H1 (cell line): ENCODE measurements at regions not wholly inside any gene's neighbourhood (a gene's known extent, or its start where the extent isn't known, plus 50 kb on each side); places are given as distances from the start of the nearest gene placed in this dataset.
A peak's percentile ranks its signal among the peaks of the same experiment; 100 is the strongest.

Experiments
- CTCF ChIA-PET: fragments of 300-600 bp; sonication (Branson Sonifier 250); formaldehyde crosslinking; loops from one replicate; lab custom pipeline; 2021; ENCODE audit not compliant: partially characterized antibody; lab: Charles Lee
- POLR2A ChIA-PET: fragments of 300-600 bp; sonication (Branson Sonifier 250); formaldehyde crosslinking; loops from one replicate; lab custom pipeline; 2021; ENCODE audit warnings: inconsistent platforms; ENCODE audit not compliant: partially characterized antibody; lab: Charles Lee
- DNase-seq, 2 experiments: peaks; one replicate each; pipeline versions ENCODE4 v3.0.0 to v3.0.0-alpha.2; 2010 to 2022; ENCODE audit warnings: low spot score in 2 of 2, low read depth in 1 of 2, mixed read lengths in 1 of 2
- FAIRE-seq: peaks from 2 replicates; lab custom pipeline; 2011; peaks lifted over from hg19 to GRCh38; lab: Jason Lieb, UNC
- H2AFZ ChIP-seq: 2 replicates; pipeline ENCODE4 v1.8.1; 2012; ENCODE audit warnings: low read length, inconsistent platforms
- H2AK5ac ChIP-seq: 2 replicates; pipeline ENCODE4 v1.6.1; 2013; ENCODE audit warnings: low read depth, low read length
- H2BK120ac ChIP-seq: replicated peaks from 2 replicates; pipeline ENCODE3; 2013; ENCODE audit warnings: low read depth, low read length, inconsistent platforms
- H2BK12ac ChIP-seq: 2 replicates; pipeline ENCODE4 v1.6.1; 2013; ENCODE audit warnings: low read depth, low read length
- H2BK15ac ChIP-seq: 2 replicates; pipeline ENCODE4 v1.6.1; 2013; ENCODE audit warnings: low read length
- H2BK20ac ChIP-seq: 2 replicates; pipeline ENCODE4 v1.6.1; 2013; ENCODE audit warnings: low read length
- H2BK5ac ChIP-seq: 2 replicates; pipeline ENCODE4 v1.6.1; 2013; ENCODE audit warnings: low read depth, low read length
- H3K14ac ChIP-seq: 2 replicates; pipeline ENCODE4 v1.6.1; 2013; ENCODE audit warnings: inconsistent platforms; ENCODE audit not compliant: insufficient read length
- H3K18ac ChIP-seq: 2 replicates; pipeline ENCODE4 v1.6.1; 2013; ENCODE audit warnings: low read length; ENCODE audit errors: extremely low read depth
- H3K23ac ChIP-seq: 2 replicates; pipeline ENCODE4 v1.6.1; 2013; ENCODE audit warnings: inconsistent platforms; ENCODE audit not compliant: insufficient read length
- H3K23me2 ChIP-seq: 2 replicates; pipeline ENCODE4 v1.6.1; 2013; ENCODE audit warnings: low read depth, low read length
- H3K27ac ChIP-seq: 2 replicates; pipeline ENCODE4 v1.6.1; 2011; ENCODE audit warnings: low read depth, low read length, inconsistent platforms
- H3K27me3 ChIP-seq, 4 experiments: replicated peaks in 1 of 4; 1 replicate in 1 of 4; 2 replicates in 3 of 4; pipeline versions ENCODE4 v1.6.1 to v1.8.1; 2011 to 2013; ENCODE audit warnings: low read length in 3 of 4, mild to moderate bottlenecking in 3 of 4, inconsistent platforms in 2 of 4, mixed read lengths in 2 of 4, moderate library complexity in 1 of 4; ENCODE audit not compliant: control insufficient read depth in 3 of 4, insufficient read depth in 3 of 4; ENCODE audit errors: extremely low read depth in 1 of 4
- H3K36me3 ChIP-seq, 4 experiments: 2 replicates each; pipeline versions ENCODE4 v1.6.1 to v1.8.1; 2011 to 2013; ENCODE audit warnings: mild to moderate bottlenecking in 4 of 4, low read length in 3 of 4, moderate library complexity in 2 of 4, control low read depth in 1 of 4, inconsistent platforms in 1 of 4; ENCODE audit not compliant: insufficient read depth in 4 of 4, control insufficient read depth in 2 of 4
- H3K4ac ChIP-seq: replicated peaks from 2 replicates; pipeline ENCODE3; 2013; ENCODE audit warnings: low read length, low read depth, mixed read lengths, inconsistent platforms; ENCODE audit not compliant: insufficient read length
- H3K4me1 ChIP-seq, 4 experiments: replicated peaks in 1 of 4; 1 replicate in 1 of 4; 2 replicates in 3 of 4; pipeline versions ENCODE4 v1.6.1 to v1.8.1; 2011 to 2013; ENCODE audit warnings: low read length in 3 of 4, inconsistent platforms in 2 of 4, mixed read lengths in 1 of 4; ENCODE audit not compliant: insufficient read depth in 4 of 4, control insufficient read depth in 3 of 4
- H3K4me2 ChIP-seq, 2 experiments: 2 replicates each; pipeline versions ENCODE4 v1.6.1 to v1.8.1; 2011 to 2013; ENCODE audit warnings: low read depth in 2 of 2, low read length in 2 of 2, control low read depth in 1 of 2, inconsistent platforms in 1 of 2, mild to moderate bottlenecking in 1 of 2; ENCODE audit not compliant: insufficient read depth in 1 of 2
- H3K4me3 ChIP-seq, 4 experiments: fragments of 200-600, 300-600 bp in 1 of 4; sonication (generic), shearing (Covaris generic), sonication (Bioruptor Twin) in 1 of 4; 2 replicates each; pipeline versions ENCODE4 v1.5.1 to v1.8.1; 2011 to 2016; ENCODE audit warnings: low read length in 4 of 4, low read depth in 3 of 4, control low read depth in 2 of 4, inconsistent platforms in 2 of 4, mild to moderate bottlenecking in 2 of 4, mixed read lengths in 1 of 4, moderate library complexity in 1 of 4; ENCODE audit not compliant: insufficient read depth in 2 of 4; ENCODE audit errors: extremely low read depth in 1 of 4
- H3K56ac ChIP-seq: replicated peaks from 2 replicates; pipeline ENCODE3; 2013; ENCODE audit warnings: low read depth, mild to moderate bottlenecking, mixed read lengths, low read length, inconsistent platforms; ENCODE audit not compliant: insufficient read length
- H3K79me1 ChIP-seq: 2 replicates; pipeline ENCODE4 v1.6.1; 2013; ENCODE audit warnings: low read depth, low read length, control low read depth
- H3K79me2 ChIP-seq, 2 experiments: 2 replicates each; pipeline versions ENCODE4 v1.6.1 to v1.8.1; 2012 to 2013; ENCODE audit warnings: low read length in 2 of 2, mild to moderate bottlenecking in 2 of 2, inconsistent platforms in 1 of 2; ENCODE audit not compliant: insufficient read depth in 2 of 2, control insufficient read depth in 1 of 2
- H3K9ac ChIP-seq, 4 experiments: replicated peaks in 1 of 4; 1 replicate in 1 of 4; 2 replicates in 3 of 4; pipeline versions ENCODE4 v1.6.1 to v1.8.1; 2011 to 2013; ENCODE audit warnings: low read depth in 3 of 4, low read length in 3 of 4, control low read depth in 2 of 4, mild to moderate bottlenecking in 2 of 4, moderate library complexity in 2 of 4, inconsistent platforms in 1 of 4; ENCODE audit errors: extremely low read depth in 1 of 4
- H3K9me3 ChIP-seq, 2 experiments: 2 replicates each; pipeline versions ENCODE4 v1.6.1 to v1.8.1; 2012 to 2013; ENCODE audit warnings: mild to moderate bottlenecking in 2 of 2, moderate library complexity in 2 of 2, control low read depth in 1 of 2, inconsistent platforms in 1 of 2, low read depth in 1 of 2, low read length in 1 of 2, mixed read lengths in 1 of 2; ENCODE audit not compliant: insufficient read depth in 2 of 2
- H4K20me1 ChIP-seq, 2 experiments: replicated peaks in 1 of 2; 2 replicates each; pipeline versions ENCODE3 to v1.8.1; 2011 to 2013; ENCODE audit warnings: inconsistent platforms in 2 of 2, low read length in 2 of 2, mild to moderate bottlenecking in 1 of 2; ENCODE audit not compliant: insufficient read depth in 2 of 2, control insufficient read depth in 1 of 2
- H4K5ac ChIP-seq: 2 replicates; pipeline ENCODE4 v1.6.1; 2013; ENCODE audit warnings: low read length, low read depth, mixed read lengths, inconsistent platforms; ENCODE audit not compliant: insufficient read length
- H4K8ac ChIP-seq: 2 replicates; pipeline ENCODE4 v1.8.0; 2013; ENCODE audit warnings: mild to moderate bottlenecking, moderate library complexity, low read length, inconsistent platforms; ENCODE audit not compliant: insufficient read depth; ENCODE audit errors: extremely low read depth
- H4K91ac ChIP-seq: replicated peaks from 2 replicates; pipeline ENCODE3; 2013; ENCODE audit warnings: low read length, mixed read lengths, inconsistent platforms; ENCODE audit not compliant: insufficient read length
- KDM1A ChIP-seq: fragments of 200-600, 300-600 bp; sonication (generic); IDR thresholded peaks from 2 replicates; pipeline ENCODE4 v1.7.1; 2016; ENCODE audit warnings: mild to moderate bottlenecking, low read length, borderline replicate concordance
- MAFK ChIP-seq: IDR thresholded peaks from 2 replicates; pipeline ENCODE4 v1.6.1; 2012; ENCODE audit warnings: low read depth, mild to moderate bottlenecking, improper control_type of control experiment, low read length
- RNF2 ChIP-seq: fragments of 200-900, 300-1000 bp; sonication (generic); IDR thresholded peaks from 2 replicates; pipeline ENCODE4 v1.7.1; 2016; ENCODE audit warnings: borderline replicate concordance, low read depth, mild to moderate bottlenecking, antibody characterized with exemption, low read length; ENCODE audit not compliant: poor library complexity, severe bottlenecking; ENCODE audit errors: missing control alignments
- TBP ChIP-seq: IDR thresholded peaks from 2 replicates; pipeline ENCODE4 v1.6.1; 2011; ENCODE audit warnings: low read depth, low read length, improper control_type of control experiment
- ZNF274 ChIP-seq: IDR thresholded peaks from 2 replicates; pipeline ENCODE4 v1.7.0; 2012; ENCODE audit warnings: low read length, borderline replicate concordance; ENCODE audit errors: extremely low read depth
- WGBS, 2 experiments: shearing (Covaris generic) in 1 of 2; methylation state at CpG; one replicate each; pipeline versions ENCODE4 v1.1.6 to v1.1.7; 2013 to 2015; ENCODE audit warnings: low lambda C conversion rate in 2 of 2, mixed read lengths in 2 of 2, inconsistent platforms in 1 of 2, low coverage in 1 of 2, missing lambda C conversion rate in 1 of 2; ENCODE audit not compliant: insufficient replicate concordance in 2 of 2, insufficient coverage in 1 of 2, insufficient read length in 1 of 2; ENCODE audit errors: extremely low coverage in 1 of 2, missing lambda C conversion rate in 1 of 2; 5-methylcytosine and 5-hydroxymethylcytosine counted together

DNA sequence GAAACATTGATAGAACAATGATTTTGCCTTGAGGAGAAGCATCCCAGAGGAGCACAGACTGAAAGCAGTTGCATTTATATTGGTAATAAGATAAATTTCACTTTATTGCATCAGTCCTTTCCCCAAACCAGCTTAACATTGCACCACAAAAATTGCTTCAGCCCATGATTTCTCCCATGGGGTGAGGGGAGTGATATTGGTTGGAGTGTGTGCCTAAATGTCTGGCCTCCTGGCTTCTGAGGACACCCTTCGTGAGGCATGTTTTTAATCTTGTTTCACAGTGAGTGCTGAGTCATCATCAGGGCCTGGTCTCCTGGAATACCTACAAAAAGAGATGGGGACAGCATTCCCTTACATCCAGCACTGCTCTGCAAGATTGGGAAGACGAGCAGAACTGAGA lies 487.9 kb downstream of the C4orf33 start:
- no peak overlapping the region for H3K4me3 ChIP-seq
- H3K36me3 ChIP-seq, result no peaks in the 10 kb centered on the region
- H2BK120ac ChIP-seq, result no peak overlapping the region
- no peak overlapping the region for H2BK15ac ChIP-seq
- H3K18ac ChIP-seq, result no peak overlapping the region
- H4K91ac ChIP-seq, result no peak overlapping the region
- POLR2A ChIA-PET, result no interaction called here
- no peak overlapping the region for H3K9ac ChIP-seq
- CTCF ChIA-PET, result no interaction called here
- no peak overlapping the region for H2AK5ac ChIP-seq
- TF ChIP-seq ZNF274, result no peak
- no peak for TF ChIP-seq KDM1A
- TF ChIP-seq RNF2, result no peak
- peak; percentile 30 for TF ChIP-seq MAFK
- no peak for TF ChIP-seq TBP
- TF ChIP-seq, all 59 proteins: peak for 1
- Histone ChIP-seq H2BK20ac (no peak overlapping the region), H4K20me1 (no peaks in the 10 kb centered on the region), H3K23me2 (no peaks in the 10 kb centered on the region), H3K4ac (no peak overlapping the region), H3K4me2 (no peak overlapping the region), H4K5ac (no peak overlapping the region), H3K9me3 (no peaks in the 10 kb centered on the region), H3K56ac (no peak overlapping the region), H3K27me3 (no peaks in the 10 kb centered on the region), H3K23ac (no peak overlapping the region), H3K27ac (no peak overlapping the region), H2BK12ac (no peak overlapping the region; the same call in 1 of the 2 replicates), H3K4me1 (no peaks in the 10 kb centered on the region), H3K79me1 (no peaks in the 10 kb centered on the region), H2AFZ (0 out of 2 replicates have a peak overlapping the region, but pooled peaks have one; percentile 42), H3K14ac (no peak overlapping the region), H3K79me2 (no peaks in the 10 kb centered on the region), H4K8ac (no peak overlapping the region), H2BK5ac (no peak overlapping the region)
- FAIRE-seq, result no peak
- no peak for DNase-seq
- WGBS, 2 experiments, result 80% methylated on average over 2 of the region's 2 CpGs; no CpG with 5 or more reads in 1 of the 2 experiments
